ENCODE measurements at regions not wholly inside any gene's neighbourhood (a gene's known extent, or its start where the extent isn't known, plus 50 kb on each side); places are given as distances from the start of the nearest gene placed in this dataset.

DNA sequence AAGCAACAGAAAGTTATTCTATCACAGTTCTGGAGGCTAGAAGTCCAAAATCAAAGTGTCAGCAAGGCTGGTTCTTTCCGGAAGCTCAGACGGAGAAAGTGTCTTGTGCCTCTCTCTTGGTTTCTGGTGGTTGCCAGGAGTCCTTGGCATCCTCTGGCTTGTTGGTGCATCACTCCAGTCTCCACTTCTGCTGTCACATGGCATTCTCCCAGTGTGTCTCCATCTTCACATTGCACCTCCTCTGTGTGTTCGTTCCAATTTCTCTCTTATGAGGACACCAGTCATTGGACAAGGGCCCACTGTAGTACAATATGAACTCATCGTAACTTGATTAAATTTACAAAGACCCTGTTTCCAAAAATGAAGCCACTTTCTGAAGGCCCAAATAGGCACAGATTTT is 175.4 kb upstream of the ATP5MC3 start:
- H3K27ac ChIP-seq: no peak overlapping the region
- intact Hi-C loops (cut with DNase I; ENCODE audit: low total_unique reads): no loop called here
- H3K36me3 ChIP-seq: no peaks in the 10 kb centered on the region
- DNase-seq: no peak
- no peaks in the 10 kb centered on the region for H3K4me1 ChIP-seq
- no peak overlapping the region for H3K4me3 ChIP-seq
- TF ChIP-seq, protein P1, sequence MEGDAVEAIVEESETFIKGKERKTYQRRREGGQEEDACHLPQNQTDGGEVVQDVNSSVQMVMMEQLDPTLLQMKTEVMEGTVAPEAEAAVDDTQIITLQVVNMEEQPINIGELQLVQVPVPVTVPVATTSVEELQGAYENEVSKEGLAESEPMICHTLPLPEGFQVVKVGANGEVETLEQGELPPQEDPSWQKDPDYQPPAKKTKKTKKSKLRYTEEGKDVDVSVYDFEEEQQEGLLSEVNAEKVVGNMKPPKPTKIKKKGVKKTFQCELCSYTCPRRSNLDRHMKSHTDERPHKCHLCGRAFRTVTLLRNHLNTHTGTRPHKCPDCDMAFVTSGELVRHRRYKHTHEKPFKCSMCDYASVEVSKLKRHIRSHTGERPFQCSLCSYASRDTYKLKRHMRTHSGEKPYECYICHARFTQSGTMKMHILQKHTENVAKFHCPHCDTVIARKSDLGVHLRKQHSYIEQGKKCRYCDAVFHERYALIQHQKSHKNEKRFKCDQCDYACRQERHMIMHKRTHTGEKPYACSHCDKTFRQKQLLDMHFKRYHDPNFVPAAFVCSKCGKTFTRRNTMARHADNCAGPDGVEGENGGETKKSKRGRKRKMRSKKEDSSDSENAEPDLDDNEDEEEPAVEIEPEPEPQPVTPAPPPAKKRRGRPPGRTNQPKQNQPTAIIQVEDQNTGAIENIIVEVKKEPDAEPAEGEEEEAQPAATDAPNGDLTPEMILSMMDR (IDR thresholded peaks at IDR 0.05): no peak
- TF ChIP-seq EP300 (IDR thresholded peaks at IDR 0.05) (no peak), POLR2AphosphoS5 (IDR thresholded peaks at IDR 0.05) (no peak), POLR2A (IDR thresholded peaks at IDR 0.05) (no peak)
- H3K27me3 ChIP-seq: no peaks in the 10 kb centered on the region
- WGBS, 5 donors: 90 to 95% (median 92%) methylated on average over 4 of the region's 4 CpGs
- no peaks in the 10 kb centered on the region for H3K9me3 ChIP-seq

DNA sequence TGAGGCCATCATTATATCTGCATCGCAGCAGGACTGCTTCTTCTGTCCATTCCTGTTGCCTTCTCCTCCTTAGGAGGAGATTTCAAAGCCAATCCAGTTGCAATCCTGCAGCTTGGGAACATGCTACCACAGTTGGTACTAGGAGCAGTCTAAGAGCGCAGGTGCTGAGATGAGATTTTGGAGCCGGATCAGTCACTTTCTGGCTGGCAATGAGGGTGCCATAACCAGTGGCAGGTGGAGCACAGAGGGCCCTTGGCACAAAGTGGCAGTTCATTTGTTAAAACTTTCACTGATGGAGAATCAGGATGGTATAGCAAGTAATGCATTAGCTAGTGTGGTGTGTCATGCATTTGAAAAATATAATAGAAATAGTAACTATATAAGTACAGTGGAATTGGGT is 173.7 kb upstream of the ATP5MC3 start:
- 87 to 97% (median 90%) methylated on average over 3 of the region's 3 CpGs for WGBS, 5 donors
- no peaks in the 10 kb centered on the region for H3K9me3 ChIP-seq
- intact Hi-C loops (cut with DNase I; ENCODE audit: low total_unique reads): no loop called here

DNA sequence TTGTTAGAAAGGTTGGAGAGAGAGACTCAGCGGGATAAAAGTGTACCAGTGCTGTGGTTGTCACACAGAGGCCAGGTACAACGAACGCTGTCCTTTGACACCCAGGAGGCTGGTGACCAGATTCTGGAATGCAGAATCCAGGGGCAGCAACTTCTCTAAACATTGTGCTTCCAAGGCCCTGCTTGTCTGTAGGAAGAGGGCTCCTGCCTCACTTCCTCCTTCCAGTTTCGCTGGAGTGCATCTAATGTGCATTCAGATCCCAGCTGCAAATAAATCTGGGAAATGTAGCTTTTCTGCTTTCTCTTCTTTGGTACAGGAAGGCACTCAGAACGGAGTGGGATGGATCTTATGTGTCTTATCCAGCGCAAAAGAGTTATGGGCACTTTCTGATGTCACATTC is 171.8 kb upstream of the ATP5MC3 start:
- Histone ChIP-seq H3K4me1 (no peaks in the 10 kb centered on the region), H3K36me3 (no peaks in the 10 kb centered on the region), H3K27me3 (no peaks in the 10 kb centered on the region), H3K27ac (no peak overlapping the region), H3K4me3 (no peak overlapping the region), H3K9me3 (no peaks in the 10 kb centered on the region)
- DNase-seq: no peak
- intact Hi-C loops (cut with DNase I; ENCODE audit: low total_unique reads): no loop called here
- TF ChIP-seq, protein P1 (IDR thresholded peaks at IDR 0.05): no peak
- TF ChIP-seq EP300 (IDR thresholded peaks at IDR 0.05): no peak
- WGBS, 5 donors: 69 to 78% (median 73%) methylated on average over 6 of the region's 6 CpGs

More for the DNA sequence above, 173.7 kb upstream of the ATP5MC3 start:
- Histone ChIP-seq H3K27me3 (no peaks in the 10 kb centered on the region), H3K27ac (no peak overlapping the region), H3K4me3 (no peak overlapping the region), H3K4me1 (no peaks in the 10 kb centered on the region), H3K36me3 (no peaks in the 10 kb centered on the region)
- no peak for DNase-seq
- TF ChIP-seq, protein P1 (IDR thresholded peaks at IDR 0.05): no peak

DNA sequence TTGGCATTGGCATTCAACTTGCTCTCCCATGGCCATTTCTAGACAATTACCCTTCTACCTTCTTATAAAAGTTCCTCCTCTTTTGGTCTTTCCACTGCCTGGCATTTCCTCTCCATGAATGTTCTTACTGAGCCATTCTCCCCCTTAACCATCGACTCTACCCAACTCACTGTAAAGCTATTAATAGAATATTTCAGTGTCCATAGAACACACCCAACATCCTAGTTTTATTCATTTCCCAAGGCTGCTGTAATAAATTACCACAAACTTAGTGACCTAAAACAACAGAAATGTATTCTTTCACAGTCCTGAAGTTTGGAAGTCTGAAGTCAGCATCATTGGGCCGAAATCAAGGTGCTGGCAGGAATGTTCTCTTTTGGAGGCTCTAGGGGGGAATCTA is 170.0 kb upstream of the ATP5MC3 start:
- H3K27me3 ChIP-seq: no peaks in the 10 kb centered on the region
- H3K4me1 ChIP-seq: no peaks in the 10 kb centered on the region
- no peaks in the 10 kb centered on the region for H3K36me3 ChIP-seq
- no peak overlapping the region for H3K4me3 ChIP-seq
- no peak overlapping the region for H3K27ac ChIP-seq
- 71 to 85% (median 76%) methylated on average over 2 of the region's 2 CpGs for WGBS, 5 donors
- intact Hi-C loops (cut with DNase I; ENCODE audit: low total_unique reads): no loop called here
- H3K9me3 ChIP-seq: no peaks in the 10 kb centered on the region
- DNase-seq: no peak
- TF ChIP-seq POLR2A (IDR thresholded peaks at IDR 0.05): no peak
- TF ChIP-seq, protein P1 (IDR thresholded peaks at IDR 0.05): no peak
- no peak for TF ChIP-seq EP300 (IDR thresholded peaks at IDR 0.05)
- TF ChIP-seq POLR2AphosphoS5 (IDR thresholded peaks at IDR 0.05): no peak

DNA sequence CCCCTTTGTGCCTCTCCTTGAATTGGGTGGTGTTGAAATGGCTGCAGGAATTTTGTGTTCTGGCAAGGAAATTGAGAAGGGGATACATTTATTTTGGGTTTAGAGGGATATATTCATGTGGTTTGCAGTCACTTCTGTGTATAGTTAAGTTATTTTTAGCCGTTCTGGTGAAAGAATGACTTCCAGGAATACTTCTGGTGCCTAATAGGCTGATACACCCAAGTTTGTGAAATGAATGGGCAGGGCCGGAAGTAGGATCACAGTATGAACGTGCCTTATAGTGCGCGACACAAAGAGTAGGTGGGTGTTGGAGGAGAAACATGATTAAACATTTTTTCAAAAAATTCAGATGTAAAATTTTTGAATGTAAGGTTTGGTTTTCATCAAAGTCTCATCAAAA is 168.6 kb upstream of the ATP5MC3 start:
- intact Hi-C loops (cut with DNase I; ENCODE audit: low total_unique reads): no loop called here
- no peaks in the 10 kb centered on the region for H3K36me3 ChIP-seq
- peaks cover 0 to 11% (median 0%) of the 10 kb centered on the region in 3 donors for H3K27me3 ChIP-seq
- no peak for DNase-seq
- WGBS, 5 donors: 72 to 80% (median 79%) methylated on average over 5 of the region's 5 CpGs
- no peaks in the 10 kb centered on the region for H3K9me3 ChIP-seq
- H3K27ac ChIP-seq: no peak overlapping the region
- no peak overlapping the region for H3K4me3 ChIP-seq
- no peaks in the 10 kb centered on the region for H3K4me1 ChIP-seq
- TF ChIP-seq, protein P1 (IDR thresholded peaks at IDR 0.05): no peak
- TF ChIP-seq EP300 (IDR thresholded peaks at IDR 0.05): no peak
- TF ChIP-seq POLR2A (IDR thresholded peaks at IDR 0.05): no peak
- TF ChIP-seq POLR2AphosphoS5 (IDR thresholded peaks at IDR 0.05): no peak
